ENCODE measurements at regions not wholly inside any gene's neighbourhood (a gene's known extent, or its start where the extent isn't known, plus 50 kb on each side); places are given as distances from the start of the nearest gene placed in this dataset.

DNA sequence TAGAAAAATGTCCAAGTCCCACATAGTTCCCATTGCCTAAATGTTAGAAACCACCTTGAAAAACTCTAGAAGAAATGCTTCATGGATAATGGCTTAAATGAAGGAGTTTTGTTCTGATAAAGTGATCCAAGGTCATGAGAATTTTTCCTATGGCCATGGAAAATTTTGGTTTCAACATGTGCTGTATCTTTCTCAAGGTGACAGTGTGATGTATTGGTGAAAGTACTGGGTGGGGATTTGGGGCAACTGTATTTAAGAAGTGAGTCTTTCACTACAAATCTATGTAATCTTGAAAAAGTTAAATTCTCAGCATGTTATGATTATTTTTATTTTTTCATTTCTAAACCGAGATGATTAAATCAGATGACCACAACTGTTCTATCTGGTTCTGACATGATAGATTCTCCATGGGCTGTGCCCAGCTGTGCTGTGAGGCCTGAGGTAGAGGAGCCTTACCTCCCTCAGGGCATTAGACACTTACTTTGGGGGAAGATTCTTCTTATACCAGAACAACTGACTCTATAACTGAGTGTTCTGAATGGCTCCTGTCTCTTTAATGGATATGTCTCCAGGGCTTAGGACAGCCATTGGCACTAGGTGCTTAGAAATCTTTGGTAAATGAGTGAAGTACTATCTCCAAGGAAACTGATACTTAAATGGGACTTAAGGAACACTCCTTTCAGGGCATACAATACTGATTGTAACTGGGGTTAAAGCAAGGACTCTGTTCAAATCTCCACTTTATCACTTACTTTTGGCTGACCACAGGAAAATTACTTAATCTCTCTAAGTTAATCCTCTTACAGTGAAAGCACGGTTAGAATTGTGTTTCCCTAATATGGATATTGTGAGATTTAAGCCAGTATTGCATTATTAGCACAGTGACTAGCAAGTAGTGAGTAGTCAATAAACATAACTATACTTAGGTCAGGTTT, 397.4 kb upstream of the MEF2C start:
- peak; percentile 32 for DNase-seq

DNA sequence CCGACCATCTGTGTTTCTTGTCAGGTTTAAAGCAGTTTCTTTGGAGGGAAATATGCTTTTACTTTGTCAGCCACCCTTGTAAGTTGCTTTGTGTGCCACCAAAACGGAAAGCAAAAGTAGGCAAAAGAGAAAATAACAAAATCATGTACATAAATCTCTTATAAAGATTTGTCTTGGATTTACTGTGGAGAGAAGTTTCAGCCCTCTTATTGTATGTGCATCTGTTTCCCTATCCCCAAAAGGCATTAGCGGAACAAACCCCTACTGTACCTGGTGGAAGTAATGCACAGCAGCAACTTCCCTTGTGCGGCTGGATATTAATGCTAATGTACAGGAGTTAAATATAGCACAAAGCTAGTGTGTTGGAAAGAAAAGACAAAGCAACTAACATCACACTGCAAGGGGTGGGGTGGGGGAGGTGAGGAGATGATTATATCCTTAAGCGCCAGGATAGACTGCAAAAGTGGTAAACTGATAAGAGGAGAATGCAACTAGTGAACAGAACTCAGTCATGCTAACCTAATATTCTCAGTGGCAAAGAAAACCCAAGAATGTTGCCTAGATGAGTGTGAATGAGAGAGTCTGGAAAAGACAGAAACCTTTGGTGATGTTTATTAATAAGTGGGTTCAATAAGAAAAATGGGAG, 396.5 kb upstream of the MEF2C start:
- DNase-seq: peak; percentile 61

DNA sequence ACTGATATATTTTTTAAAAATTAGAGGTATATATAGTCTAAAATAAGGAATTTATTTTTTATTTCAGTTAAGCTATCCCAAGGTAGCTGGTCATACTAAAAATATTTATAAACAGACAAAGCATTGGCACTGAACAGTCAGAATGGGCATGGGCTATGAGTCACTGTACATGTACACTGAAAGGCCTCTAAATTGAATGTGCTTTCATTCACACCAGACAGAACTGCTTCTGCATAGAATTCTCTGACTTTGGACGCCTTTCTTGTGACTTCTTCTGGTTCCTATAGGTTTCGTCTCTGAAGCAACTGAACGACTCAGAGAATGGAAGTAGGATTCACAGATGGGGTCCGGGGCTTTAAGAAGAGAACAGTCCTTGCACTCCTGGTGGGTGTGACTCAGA, 394.8 kb upstream of the MEF2C start:
- no peak for DNase-seq

DNA sequence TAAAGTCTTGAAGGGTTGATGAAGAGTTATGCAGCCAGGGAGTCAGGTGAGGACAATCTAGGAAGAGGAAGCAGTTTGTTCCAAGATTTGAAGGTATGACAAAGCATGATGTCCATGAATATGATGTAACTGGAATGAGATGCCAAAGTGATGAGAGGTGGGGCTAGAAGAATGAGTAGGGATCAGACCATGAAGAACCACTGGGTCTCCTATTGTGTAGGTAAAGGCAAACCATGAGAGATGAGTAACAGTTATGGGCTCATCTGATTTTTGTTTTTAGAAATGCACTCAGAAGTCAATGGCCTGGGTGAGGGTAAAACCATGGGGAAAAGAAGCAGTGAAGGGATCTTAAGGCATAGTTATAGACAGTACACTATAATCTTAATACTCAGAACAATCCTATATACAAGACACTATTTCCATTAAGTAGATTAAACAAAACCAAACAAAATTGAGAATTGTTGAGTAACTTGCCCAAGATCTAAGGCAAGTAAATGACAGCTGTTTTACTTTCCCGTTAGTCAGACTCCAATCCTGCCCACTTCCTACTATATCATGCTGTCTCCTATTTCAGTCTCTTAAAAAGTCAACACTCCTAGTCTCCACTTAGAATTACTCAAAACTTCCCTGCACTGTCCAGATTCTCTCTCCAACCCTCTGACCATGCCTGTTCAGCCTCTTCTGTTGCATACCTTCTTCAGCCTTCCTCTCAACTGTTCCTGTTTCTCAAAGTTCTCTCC, 393.8 kb upstream of the MEF2C start:
- no peak for DNase-seq

DNA sequence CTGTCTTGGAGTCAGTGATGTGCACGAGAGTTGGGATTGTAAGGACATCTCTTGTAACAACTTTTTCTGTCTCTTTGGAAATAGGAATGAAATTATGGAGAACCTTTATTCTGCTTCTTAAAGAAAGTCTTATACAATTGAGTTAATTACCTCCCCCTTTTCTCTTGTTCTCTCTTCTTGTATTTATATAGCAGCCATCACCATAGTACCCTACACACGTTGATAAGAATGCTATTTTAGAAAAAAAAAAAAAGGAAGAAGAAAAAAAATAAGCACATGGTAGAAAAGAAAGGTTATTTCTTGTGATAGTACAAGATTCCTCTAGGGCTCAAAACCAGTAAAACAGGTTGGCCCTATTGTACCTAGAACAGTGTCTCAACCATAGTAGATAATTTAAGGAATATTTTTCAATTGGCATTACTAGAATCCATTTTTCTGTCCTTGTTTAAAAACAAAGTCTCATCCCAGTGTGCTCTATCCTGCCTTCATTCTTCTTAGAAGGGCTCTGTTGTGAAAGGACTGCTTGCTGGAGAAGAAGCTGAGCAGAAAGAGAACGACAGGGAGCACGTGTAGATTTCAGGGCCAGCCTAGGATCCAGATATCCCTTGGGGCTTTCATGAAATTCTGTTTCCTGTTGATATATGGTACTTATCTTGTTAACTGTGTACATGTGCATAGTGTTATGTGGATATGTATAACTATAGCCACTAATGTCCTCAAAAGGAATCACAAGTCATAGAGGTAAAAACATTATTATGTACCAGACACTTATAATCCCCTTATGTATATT, 392.3 kb upstream of the MEF2C start:
- peak; percentile 63 for DNase-seq

DNA sequence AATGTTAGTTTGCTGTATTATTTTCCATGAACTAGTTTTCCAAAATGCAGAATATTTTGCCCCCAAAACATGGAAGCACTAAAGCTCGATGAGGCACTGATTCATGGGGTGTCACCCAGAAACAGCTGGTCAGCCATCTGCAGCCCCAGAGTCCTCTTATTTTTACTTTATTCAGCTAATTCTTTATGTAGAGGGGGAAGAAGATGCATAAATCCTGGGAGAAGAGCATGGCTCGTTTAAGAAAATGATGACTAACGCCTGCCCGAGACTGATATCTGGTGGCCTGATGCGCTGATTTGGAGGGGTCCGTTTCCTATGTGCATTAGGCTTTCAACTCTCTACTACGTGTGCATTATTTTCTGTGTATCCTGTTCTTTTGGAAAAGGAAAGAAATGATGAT, 390.3 kb upstream of the MEF2C start:
- DNase-seq: peak; percentile 26

DNA sequence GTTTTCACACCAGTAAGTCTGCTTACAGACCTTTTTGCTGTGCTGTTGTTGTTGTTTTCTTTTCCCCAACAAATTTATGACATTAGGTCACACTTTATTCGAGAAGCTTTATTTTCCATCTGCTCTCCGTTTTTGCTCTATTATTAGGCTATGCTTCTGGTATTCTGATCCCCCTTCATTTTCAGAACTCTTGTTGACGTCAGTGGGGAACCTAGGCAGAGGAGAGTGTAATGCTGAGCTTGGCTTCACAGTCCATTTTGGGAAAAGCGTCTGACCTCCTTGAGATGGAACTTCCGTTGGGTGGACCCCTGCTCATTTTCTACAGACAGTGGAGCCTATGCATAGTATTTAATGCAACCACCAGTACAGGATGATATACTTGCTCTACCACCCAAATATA, 387.9 kb upstream of the MEF2C start:
- no peak for DNase-seq

DNA sequence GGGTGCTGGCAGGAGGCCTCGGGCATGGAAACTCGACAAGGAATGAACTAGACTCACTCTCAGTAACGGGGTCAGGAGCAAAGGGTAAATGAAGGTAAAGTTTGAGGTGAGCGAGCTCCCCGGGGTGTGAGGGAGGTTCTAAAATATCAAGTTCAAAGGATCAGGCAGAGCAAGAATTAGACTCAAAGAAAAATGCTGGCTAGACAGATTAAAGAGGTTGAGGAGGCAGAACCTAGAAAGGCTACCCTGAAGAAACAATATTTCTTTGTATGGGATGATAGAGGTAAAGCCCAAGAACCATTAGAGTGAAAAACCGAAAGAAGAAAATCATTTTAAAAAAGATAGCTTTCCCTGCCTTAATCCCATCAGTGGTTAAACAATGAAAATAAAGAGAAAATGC, 386.7 kb upstream of the MEF2C start:
- no peak for DNase-seq

DNA sequence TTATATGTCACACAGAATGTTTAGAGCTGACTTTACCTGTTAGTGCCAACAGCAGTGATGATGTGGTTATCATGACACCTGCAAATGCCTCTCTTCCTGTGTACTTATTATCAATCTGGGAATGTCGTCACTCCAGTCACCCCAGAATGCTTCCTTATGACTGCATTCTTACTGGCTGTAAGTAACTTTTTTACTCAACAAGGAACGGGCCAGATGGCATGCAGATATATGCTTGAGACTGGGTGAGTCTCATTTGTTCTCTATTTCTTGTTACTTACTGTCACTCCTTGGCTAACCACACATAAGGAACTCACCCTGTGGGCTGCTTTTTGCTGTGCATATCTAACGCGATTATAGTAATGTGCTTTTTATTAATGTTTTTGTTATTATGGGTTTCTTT, 385.5 kb upstream of the MEF2C start:
- peak; percentile 70 for DNase-seq

DNA sequence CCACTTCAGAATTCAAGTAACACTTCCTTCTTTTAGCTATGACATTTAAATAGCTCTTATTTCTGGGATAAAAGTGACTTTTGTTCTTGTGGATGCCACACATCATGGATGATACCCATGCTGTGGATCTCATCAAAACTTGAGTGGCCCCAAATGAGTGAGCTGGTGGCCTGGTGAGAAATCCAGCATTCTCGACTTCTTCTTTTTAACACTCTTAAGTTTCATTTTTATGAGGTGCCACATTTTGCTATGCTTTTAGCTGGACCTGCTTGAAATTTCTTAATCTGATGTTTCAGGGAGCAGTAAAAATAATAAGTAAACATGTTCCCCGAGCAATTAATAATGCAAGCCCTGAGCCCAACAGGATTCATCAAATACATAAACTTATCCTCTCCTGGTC, 384.8 kb upstream of the MEF2C start:
- no peak for DNase-seq

DNA sequence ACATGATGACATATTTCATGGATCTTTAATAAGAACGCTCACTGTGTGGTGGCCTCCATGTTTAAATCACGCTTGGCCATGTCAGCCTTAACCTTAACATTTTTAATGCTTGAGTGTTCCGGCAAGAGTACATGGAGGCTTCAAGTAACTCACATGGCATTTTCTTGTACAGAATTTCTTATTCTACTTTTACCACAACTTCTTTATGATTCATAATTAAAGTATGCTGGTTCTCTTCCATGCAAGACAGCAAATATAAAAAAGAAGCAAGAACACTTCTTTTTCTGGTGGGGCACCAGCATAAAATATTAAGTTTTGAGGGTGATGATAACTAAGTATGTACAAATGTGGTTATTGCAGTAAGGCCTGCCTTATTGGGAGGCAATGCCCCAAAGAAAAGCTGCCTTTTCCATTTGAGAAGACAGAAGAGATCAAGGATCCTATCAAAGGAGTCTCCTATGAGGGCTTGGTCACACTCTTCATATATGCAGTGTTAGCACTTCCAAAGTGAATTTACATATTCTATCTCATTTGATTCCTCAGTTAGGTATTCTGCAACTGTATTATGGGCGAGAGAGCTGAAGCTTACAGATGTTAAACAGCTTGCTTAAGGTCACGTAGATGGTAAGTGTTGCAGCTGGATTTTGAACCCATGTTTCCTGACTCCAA, 382.7 kb upstream of the MEF2C start:
- DNase-seq: no peak

DNA sequence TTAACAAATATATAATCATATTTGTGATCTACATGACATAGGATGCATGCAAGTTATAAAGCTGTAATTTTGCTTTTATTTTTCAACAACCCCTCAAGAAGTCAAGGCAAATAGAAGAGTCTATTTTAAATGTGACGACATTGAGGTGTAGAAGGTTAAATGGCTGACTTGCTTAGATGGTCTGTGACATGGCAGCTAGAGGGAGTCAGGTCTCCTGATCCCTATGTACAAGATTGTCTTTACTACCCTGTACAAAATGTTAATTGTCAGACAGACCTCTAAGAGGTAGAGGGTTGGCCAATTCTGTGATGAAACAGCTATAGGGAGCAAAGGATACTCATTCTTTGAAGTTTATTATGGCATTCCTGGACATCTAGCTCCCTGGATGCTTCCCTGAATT, 380.9 kb upstream of the MEF2C start:
- no peak for DNase-seq

DNA sequence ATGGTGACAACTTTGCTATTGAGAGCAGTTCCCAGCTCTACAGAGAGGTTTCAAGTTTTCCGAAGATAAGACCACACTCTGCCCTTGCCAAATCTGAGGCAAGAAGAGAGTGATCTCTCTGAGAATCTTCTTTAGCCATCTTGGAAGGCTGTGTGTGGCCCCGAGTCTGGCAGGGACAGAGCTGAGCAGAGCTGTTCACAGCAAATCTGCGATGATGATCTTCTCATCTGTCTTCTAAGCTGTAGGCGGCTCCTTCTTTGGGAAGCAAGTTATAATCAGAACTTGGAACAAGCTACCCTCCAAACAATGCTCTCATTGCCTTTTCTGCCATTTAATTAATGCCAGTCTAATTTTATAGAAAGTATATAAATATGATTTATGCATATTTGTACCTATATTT, 379.0 kb upstream of the MEF2C start:
- no peak for DNase-seq

DNA sequence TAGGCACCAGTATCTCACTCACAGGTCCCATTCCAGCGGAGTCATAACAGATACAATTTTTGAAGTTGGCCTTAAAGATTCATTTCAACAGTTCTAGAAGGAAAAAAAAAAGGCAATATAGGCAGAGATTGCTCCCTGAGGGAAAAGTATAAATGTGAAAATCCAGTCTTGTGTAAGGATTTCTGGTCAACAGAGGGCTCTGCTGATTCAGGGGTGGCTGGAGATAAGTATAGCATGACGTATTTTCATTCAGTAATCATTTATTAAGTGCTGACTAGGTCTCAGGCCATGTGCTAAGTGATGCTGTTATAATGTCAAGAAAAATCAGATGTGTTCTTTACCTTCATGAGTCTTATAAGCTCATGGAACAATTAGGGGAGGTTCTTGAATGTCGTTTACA, 377.3 kb upstream of the MEF2C start:
- DNase-seq: no peak

DNA sequence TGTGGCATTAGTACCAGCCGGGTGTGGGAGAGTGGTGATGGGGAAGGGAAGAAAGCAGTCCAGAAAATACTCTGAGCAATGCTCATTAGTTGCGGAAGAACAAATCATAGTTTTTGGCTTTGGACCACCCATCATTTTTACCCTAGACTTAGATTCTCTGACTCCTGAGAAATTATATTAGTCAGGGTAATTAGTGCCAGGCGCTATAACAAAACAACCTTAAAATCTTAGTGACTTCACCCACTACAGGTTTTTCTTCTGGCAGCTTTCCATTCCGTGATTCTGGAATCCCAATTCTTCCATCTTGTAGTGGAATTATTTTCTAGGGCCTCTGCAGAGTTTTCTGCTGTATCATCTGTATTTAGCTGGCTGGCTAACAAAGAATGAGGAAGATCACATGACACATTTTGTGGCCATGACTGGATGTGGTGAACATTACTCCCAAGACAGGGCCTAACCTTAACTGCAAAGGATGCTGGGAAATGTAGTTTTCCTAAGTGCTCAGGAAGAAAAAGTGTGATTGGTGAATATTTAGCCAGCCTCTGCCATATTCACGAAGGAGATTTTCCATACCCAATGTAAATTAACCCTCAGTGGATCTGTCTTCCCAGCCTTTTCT, 373.0 kb upstream of the MEF2C start:
- peak; percentile 70 for DNase-seq

DNA sequence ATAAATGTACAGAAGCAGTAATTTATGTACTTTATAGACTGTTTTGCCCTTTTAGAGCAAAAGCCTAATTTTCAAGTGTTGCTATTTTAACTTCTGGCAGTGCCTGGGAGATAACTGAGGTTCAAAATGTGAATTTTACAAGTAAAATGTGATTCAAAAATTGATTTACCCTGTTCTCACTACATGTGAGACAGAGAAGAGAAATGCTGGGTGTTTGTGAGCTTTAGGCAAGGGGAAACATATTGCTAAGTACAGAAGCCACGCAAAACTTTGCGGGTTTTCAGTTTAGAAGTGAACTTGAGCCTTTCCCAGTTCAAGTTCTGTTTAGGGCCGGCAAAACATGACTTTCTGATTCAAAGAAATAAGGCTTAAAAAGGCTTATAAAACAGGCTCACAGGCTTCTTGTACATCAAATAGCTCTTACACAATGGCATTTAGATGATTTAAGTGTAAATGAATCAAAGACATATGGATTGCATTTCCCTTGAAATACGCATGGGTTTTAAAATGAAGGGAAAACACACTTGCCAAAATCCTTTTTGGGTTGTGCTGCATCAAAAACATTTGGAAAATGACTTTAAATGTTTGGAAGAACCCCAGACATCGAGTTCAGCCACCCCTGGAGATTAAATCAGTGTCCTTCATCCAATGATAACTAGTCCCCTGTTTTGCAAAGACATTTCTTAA, 370.8 kb upstream of the MEF2C start:
- no peak for DNase-seq

DNA sequence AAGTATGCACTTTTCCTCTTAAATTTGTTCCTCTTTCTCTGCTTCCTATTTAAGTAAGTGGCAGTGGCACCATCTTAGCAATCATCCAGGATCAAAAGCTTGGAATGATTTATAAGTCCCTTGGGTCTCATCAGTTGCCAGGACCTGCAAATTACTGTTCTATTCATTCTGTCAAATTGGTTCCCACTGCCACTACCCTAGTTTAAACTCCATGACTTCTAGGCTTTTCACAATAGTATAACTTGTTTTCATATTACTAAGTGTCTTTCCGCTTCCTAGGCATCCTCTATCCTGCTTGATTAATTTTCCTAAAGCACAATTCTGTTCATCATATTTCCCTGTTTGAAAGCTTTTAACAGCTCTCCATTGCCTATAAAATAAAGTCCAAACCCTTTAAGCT, 363.9 kb upstream of the MEF2C start:
- no peak for DNase-seq

DNA sequence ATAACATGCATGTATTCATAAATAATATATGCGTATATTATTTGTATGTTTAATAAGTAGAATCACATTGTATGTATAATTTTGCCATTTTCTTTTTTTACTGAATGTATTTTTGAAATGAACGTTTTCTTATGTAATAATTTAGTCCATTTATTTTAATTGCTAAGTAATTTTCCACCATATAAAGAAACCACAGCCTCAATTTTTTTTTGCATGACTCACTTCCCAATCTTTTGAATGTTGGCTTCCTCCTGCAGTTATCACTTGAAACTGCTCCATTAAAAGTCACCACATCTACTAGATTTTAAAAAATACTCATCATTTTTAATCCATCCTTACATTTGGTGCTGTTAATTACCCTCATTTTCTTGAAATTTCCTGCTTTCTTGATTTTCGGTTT, 363.3 kb upstream of the MEF2C start:
- peak; percentile 17 for DNase-seq

DNA sequence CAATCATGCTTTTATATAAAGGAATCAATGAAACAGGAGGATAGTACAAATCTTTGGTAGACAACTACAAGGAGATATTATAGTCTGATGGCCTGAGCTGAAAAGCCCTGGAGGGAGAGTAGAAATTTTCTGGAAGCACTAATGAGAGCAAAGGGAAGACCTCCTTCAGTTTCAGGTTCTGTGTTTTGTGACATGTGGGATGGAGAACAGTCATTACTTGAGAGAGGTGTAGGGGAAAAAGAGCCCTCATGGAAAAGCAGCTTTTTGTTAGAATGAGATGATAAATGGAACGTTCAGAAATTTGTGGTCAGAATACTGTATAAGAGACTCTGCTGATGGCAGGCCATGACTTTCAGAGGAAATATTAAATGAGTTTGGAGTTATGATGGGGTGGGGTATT, 360.6 kb upstream of the MEF2C start:
- DNase-seq: no peak

DNA sequence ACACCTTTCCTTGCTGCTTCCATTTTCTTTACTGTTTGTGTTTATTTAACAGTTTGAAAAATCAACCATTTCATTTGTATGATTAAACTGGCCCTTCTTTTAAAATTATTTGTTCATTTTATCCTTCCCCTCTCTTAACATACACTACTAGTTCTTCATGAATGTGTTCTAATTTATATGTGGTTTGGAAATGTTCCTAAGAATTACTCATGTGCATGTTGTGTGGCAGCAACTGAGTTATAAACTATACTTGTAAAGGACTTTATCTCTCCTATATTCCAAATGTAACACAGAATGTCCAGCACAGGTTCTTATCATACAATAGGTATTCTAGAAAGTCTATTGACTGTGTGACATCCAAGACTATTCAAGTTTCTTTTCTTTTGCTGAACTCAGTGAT, 358.2 kb upstream of the MEF2C start:
- no peak for DNase-seq

DNA sequence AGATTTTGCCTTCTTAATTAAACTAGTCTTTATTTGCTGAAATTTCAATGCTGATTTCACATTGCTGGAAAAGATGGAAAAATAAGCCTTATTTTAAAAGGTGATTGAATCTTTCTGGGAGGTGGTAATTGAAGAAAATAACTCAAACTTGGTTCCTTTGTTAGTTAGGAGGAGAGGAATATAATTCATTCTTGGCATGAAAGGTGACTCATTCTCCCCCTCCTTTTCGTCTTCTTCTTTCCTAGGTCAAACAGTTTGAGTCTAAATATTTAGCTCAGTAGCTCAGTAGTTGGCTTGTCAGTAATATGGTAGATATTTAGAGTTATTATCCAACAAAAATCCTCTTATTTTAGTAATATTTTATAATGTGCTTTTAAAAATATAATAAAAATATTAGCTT, 353.9 kb upstream of the MEF2C start:
- no peak for DNase-seq

Measured in hematopoietic multipotent progenitor cell treated with erythropoietin and hydrocortisone succinate and interleukin-3 and kit ligand, for 6 days (in vitro differentiated cells).